Mucosa of rectum (tissue), 2 donors: ENCODE measurements at regions not wholly inside any gene's neighbourhood (a gene's known extent, or its start where the extent isn't known, plus 50 kb on each side); places are given as distances from the start of the nearest gene placed in this dataset.
"Not testable (repeated sequence)": the region's sequence is repeated elsewhere in the genome, so short reads cannot be mapped to it uniquely, and the experiment has no call there.

Experiments
- H3K27ac ChIP-seq, 2 donors: one replicate each; pipeline ENCODE4 v1.7.0; 2013; ENCODE audit warnings: inconsistent platforms in 2 of 2, low read depth in 2 of 2, low read length in 2 of 2
- H3K27me3 ChIP-seq, 2 donors: one replicate each; pipeline ENCODE4 v1.7.0; 2013; ENCODE audit warnings: low read length in 2 of 2; ENCODE audit not compliant: control insufficient read depth in 2 of 2, insufficient read depth in 2 of 2
- H3K36me3 ChIP-seq, 2 donors: one replicate each; pipeline ENCODE4 v1.7.0; 2013; ENCODE audit warnings: low read length in 2 of 2; ENCODE audit not compliant: control insufficient read depth in 2 of 2, insufficient read depth in 2 of 2
- H3K4me1 ChIP-seq, 2 donors: one replicate each; pipeline ENCODE4 v1.7.0; 2013; ENCODE audit warnings: low read length in 2 of 2, mild to moderate bottlenecking in 1 of 2; ENCODE audit not compliant: control insufficient read depth in 2 of 2, insufficient read depth in 2 of 2
- H3K4me3 ChIP-seq, 2 donors: one replicate each; pipeline ENCODE4 v1.7.0; 2013; ENCODE audit warnings: low read length in 2 of 2
- H3K9ac ChIP-seq, 2 donors: one replicate each; pipeline ENCODE4 v1.7.0; 2013; ENCODE audit warnings: low read length in 2 of 2, low read depth in 1 of 2, mild to moderate bottlenecking in 1 of 2
- H3K9me3 ChIP-seq, 2 donors: one replicate each; pipeline ENCODE4 v1.7.0; 2013; ENCODE audit warnings: low read length in 2 of 2; ENCODE audit not compliant: control insufficient read depth in 2 of 2
- donor health status: healthy.
- donor health status: Normal muscosa, but diverticular disease.

- H3K4me1 ChIP-seq = no peaks in the 10 kb centered on the region
- H3K9me3 ChIP-seq = no peaks in the 10 kb centered on the region
- H3K27ac ChIP-seq = no peak overlapping the region
- H3K9ac ChIP-seq = no peak overlapping the region
- no peaks in the 10 kb centered on the region for H3K27me3 ChIP-seq
- H3K36me3 ChIP-seq = no peaks in the 10 kb centered on the region
- H3K4me3 ChIP-seq = no peak overlapping the region
Observed at GRCh38 chrX:3445806-3446490, 99.5 kb upstream of the MXRA5 start.

GRCh38 chrX:3443184-3443583, 96.7 kb upstream of the MXRA5 start:
- H3K9ac ChIP-seq = no peak overlapping the region

GRCh38 chrX:3442691-3443090, 96.2 kb upstream of the MXRA5 start:
- Histone ChIP-seq H3K36me3 (no peaks in the 10 kb centered on the region), H3K9me3 (no peaks in the 10 kb centered on the region), H3K27me3 (no peaks in the 10 kb centered on the region), H3K4me3 (no peak overlapping the region), H3K9ac (no peak overlapping the region), H3K4me1 (no peaks in the 10 kb centered on the region), H3K27ac (no peak overlapping the region)

More at GRCh38 chrX:3443184-3443583, 96.7 kb upstream of the MXRA5 start:
- H3K9me3 ChIP-seq = no peaks in the 10 kb centered on the region
- H3K4me1 ChIP-seq = no peaks in the 10 kb centered on the region
- no peaks in the 10 kb centered on the region for H3K36me3 ChIP-seq
- H3K27me3 ChIP-seq = no peaks in the 10 kb centered on the region
- no peak overlapping the region for H3K27ac ChIP-seq
- H3K4me3 ChIP-seq = no peak overlapping the region

- H3K36me3 ChIP-seq = no peaks in the 10 kb centered on the region
- H3K4me1 ChIP-seq = no peaks in the 10 kb centered on the region
- no peak overlapping the region for H3K4me3 ChIP-seq
- no peak overlapping the region for H3K9ac ChIP-seq
- H3K27ac ChIP-seq = no peak overlapping the region
- no peaks in the 10 kb centered on the region for H3K27me3 ChIP-seq
- H3K9me3 ChIP-seq = no peaks in the 10 kb centered on the region
Observed at GRCh38 chrX:3440981-3441380, 94.5 kb upstream of the MXRA5 start.

- H3K4me1 ChIP-seq, H3K9me3 ChIP-seq, H3K9ac ChIP-seq, H3K27me3 ChIP-seq, H3K27ac ChIP-seq, H3K36me3 ChIP-seq, H3K4me3 ChIP-seq: not testable (repeated sequence)
Observed at GRCh38 chrX:3435916-3436315, 89.5 kb upstream of the MXRA5 start.

GRCh38 chrX:3435057-3435456, 88.6 kb upstream of the MXRA5 start:
- H3K4me3 ChIP-seq = no peak overlapping the region
- H3K27me3 ChIP-seq = no peaks in the 10 kb centered on the region
- no peaks in the 10 kb centered on the region for H3K9me3 ChIP-seq
- no peak overlapping the region for H3K27ac ChIP-seq
- no peaks in the 10 kb centered on the region for H3K36me3 ChIP-seq
- no peaks in the 10 kb centered on the region for H3K4me1 ChIP-seq
- no peak overlapping the region for H3K9ac ChIP-seq

GRCh38 chrX:3428792-3429191, 82.3 kb upstream of the MXRA5 start:
- Histone ChIP-seq H3K9ac (no peak overlapping the region), H3K27ac (no peak overlapping the region), H3K36me3 (no peaks in the 10 kb centered on the region), H3K4me1 (no peaks in the 10 kb centered on the region), H3K4me3 (no peak overlapping the region), H3K27me3 (no peaks in the 10 kb centered on the region), H3K9me3 (no peaks in the 10 kb centered on the region)

GRCh38 chrX:3426552-3426951, 80.1 kb upstream of the MXRA5 start:
- no peaks in the 10 kb centered on the region for H3K27me3 ChIP-seq
- H3K4me1 ChIP-seq = no peaks in the 10 kb centered on the region
- H3K9me3 ChIP-seq = no peaks in the 10 kb centered on the region
- H3K36me3 ChIP-seq = no peaks in the 10 kb centered on the region
- no peak overlapping the region for H3K9ac ChIP-seq
- no peak overlapping the region for H3K4me3 ChIP-seq
- H3K27ac ChIP-seq = no peak overlapping the region

- Histone ChIP-seq H3K27ac (no peak overlapping the region), H3K4me1 (no peaks in the 10 kb centered on the region), H3K9ac (no peak overlapping the region), H3K36me3 (no peaks in the 10 kb centered on the region), H3K9me3 (no peaks in the 10 kb centered on the region), H3K27me3 (no peaks in the 10 kb centered on the region), H3K4me3 (no peak overlapping the region)
Observed at GRCh38 chrX:3425031-3425430, 78.6 kb upstream of the MXRA5 start.

- H3K4me3 ChIP-seq = no peak overlapping the region
- no peak overlapping the region for H3K9ac ChIP-seq
- no peaks in the 10 kb centered on the region for H3K9me3 ChIP-seq
- H3K27me3 ChIP-seq = no peaks in the 10 kb centered on the region
- no peaks in the 10 kb centered on the region for H3K4me1 ChIP-seq
- no peak overlapping the region for H3K27ac ChIP-seq
- no peaks in the 10 kb centered on the region for H3K36me3 ChIP-seq
Observed at GRCh38 chrX:3420316-3420715, 73.9 kb upstream of the MXRA5 start.

GRCh38 chrX:3415011-3415410, 68.6 kb upstream of the MXRA5 start:
- Histone ChIP-seq H3K4me1 (no peaks in the 10 kb centered on the region), H3K36me3 (no peaks in the 10 kb centered on the region), H3K9ac (no peak overlapping the region), H3K27me3 (no peaks in the 10 kb centered on the region), H3K4me3 (no peak overlapping the region), H3K9me3 (no peaks in the 10 kb centered on the region), H3K27ac (no peak overlapping the region)
